ENCODE measurements at regions not wholly inside any gene's neighbourhood (a gene's known extent, or its start where the extent isn't known, plus 50 kb on each side); places are given as distances from the start of the nearest gene placed in this dataset.

DNA sequence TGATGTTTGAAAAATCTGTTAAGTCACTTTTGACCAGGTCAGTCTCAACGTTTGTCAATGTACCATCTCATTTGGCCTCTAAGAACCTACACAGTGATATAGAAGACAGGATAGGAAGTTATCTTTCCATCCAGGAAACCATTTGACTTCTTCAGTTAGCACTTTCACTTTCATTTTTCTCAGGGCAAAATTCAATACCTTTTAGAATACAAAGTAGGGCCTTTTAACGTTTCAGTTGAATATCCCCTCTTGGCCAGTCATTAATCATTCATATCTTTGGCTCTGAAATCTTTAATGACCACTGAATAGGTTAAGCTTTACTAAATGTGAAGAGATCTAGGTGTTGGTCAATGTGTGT lies 101.1 kb upstream of the GNAQ start:
- Histone ChIP-seq H3K4me2 (ENCODE audit: low read depth, low read length, poor library complexity, severe bottlenecking) (peak overlapping the region; percentile 92), H3K9me2 (replicated peaks; ENCODE audit: low read depth, low read length) (no peaks in the 10 kb centered on the region), H3K9me3 (ENCODE audit: insufficient read depth, low read depth, low read length) (no peaks in the 10 kb centered on the region), H2AFZ (ENCODE audit: low read length) (peak overlapping the region; percentile 100), H3K27me3 (ENCODE audit: insufficient read depth, low read length, poor library complexity, severe bottlenecking) (no peaks in the 10 kb centered on the region), H3K4me3 (ENCODE audit: low read length, poor library complexity, severe bottlenecking) (peak overlapping the region; percentile 70), H3K4me1 (ENCODE audit: insufficient read depth, low read length, poor library complexity, severe bottlenecking) (peaks cover 20% of the 10 kb centered on the region), H4K20me1 (ENCODE audit: insufficient read depth, low read length, poor library complexity, severe bottlenecking) (no peaks in the 10 kb centered on the region), H3K79me2 (ENCODE audit: insufficient read depth, low read length) (no peaks in the 10 kb centered on the region), H3K36me3 (ENCODE audit: insufficient read depth, low read length) (no peaks in the 10 kb centered on the region), H3F3A (ENCODE audit: low read depth) (no peaks in the 10 kb centered on the region), H3K9ac (ENCODE audit: low read depth, low read length, poor library complexity, severe bottlenecking) (peak overlapping the region; percentile 31)
- no peak for TF ChIP-seq EZH2phosphoT487 (IDR thresholded peaks at IDR 0.05; ENCODE audit: borderline replicate concordance)
- TF ChIP-seq, protein P1, sequence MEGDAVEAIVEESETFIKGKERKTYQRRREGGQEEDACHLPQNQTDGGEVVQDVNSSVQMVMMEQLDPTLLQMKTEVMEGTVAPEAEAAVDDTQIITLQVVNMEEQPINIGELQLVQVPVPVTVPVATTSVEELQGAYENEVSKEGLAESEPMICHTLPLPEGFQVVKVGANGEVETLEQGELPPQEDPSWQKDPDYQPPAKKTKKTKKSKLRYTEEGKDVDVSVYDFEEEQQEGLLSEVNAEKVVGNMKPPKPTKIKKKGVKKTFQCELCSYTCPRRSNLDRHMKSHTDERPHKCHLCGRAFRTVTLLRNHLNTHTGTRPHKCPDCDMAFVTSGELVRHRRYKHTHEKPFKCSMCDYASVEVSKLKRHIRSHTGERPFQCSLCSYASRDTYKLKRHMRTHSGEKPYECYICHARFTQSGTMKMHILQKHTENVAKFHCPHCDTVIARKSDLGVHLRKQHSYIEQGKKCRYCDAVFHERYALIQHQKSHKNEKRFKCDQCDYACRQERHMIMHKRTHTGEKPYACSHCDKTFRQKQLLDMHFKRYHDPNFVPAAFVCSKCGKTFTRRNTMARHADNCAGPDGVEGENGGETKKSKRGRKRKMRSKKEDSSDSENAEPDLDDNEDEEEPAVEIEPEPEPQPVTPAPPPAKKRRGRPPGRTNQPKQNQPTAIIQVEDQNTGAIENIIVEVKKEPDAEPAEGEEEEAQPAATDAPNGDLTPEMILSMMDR (conservative IDR thresholded peaks at IDR 0.05; ENCODE audit: low read length) = no peak

DNA sequence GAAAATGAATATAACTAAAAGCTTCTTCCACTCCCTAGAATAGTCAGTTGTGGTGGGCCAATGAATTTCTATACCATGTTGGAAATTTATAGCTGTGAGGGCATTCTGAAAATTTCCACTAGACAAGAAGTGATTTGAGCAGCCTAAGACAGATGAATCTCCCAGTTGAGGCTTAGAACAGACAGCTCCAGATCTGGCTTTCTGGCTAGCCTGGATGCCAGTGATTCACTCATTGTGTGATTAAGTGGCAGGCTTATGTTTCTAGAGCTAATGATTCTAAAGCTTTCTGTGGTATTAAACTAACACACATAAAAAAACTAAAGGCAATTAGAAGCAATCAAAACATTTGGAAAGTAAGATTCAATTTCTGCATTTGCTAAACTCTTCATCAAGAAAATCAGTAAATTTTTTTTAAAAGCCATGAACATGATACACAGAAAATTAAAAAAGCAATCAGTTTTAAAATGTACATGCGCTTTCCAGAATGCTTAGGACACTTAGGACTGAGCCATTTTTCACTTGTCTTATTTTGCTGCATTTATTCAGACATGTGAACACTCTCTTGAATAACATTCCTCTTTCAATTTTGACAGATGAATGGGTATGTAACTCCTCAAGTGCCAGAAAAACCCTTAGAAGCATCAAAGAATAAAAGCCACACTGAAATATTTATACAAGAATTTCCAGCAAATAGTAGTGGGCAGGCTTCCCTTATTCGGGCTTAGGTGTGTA lies 100.5 kb upstream of the GNAQ start:
- Histone ChIP-seq H2AFZ (ENCODE audit: low read length) (peak overlapping the region; percentile 100), H3K27me3 (ENCODE audit: insufficient read depth, low read length, poor library complexity, severe bottlenecking) (no peaks in the 10 kb centered on the region), H3K9me2 (replicated peaks; ENCODE audit: low read depth, low read length) (no peaks in the 10 kb centered on the region), H3K79me2 (ENCODE audit: insufficient read depth, low read length) (no peaks in the 10 kb centered on the region), H3K36me3 (ENCODE audit: insufficient read depth, low read length) (no peaks in the 10 kb centered on the region), H3F3A (ENCODE audit: low read depth) (no peaks in the 10 kb centered on the region), H3K4me2 (ENCODE audit: low read depth, low read length, poor library complexity, severe bottlenecking) (peak overlapping the region; percentile 92), H4K20me1 (ENCODE audit: insufficient read depth, low read length, poor library complexity, severe bottlenecking) (no peaks in the 10 kb centered on the region), H3K4me3 (ENCODE audit: low read length, poor library complexity, severe bottlenecking) (peak overlapping the region; percentile 70), H3K9ac (ENCODE audit: low read depth, low read length, poor library complexity, severe bottlenecking) (peak overlapping the region; percentile 31), H3K9me3 (ENCODE audit: insufficient read depth, low read depth, low read length) (no peaks in the 10 kb centered on the region), H3K4me1 (ENCODE audit: insufficient read depth, low read length, poor library complexity, severe bottlenecking) (peaks cover 20% of the 10 kb centered on the region)
- TF ChIP-seq, protein P1 (conservative IDR thresholded peaks at IDR 0.05; ENCODE audit: low read length) = no peak
- no peak for TF ChIP-seq EZH2phosphoT487 (IDR thresholded peaks at IDR 0.05; ENCODE audit: borderline replicate concordance)

DNA sequence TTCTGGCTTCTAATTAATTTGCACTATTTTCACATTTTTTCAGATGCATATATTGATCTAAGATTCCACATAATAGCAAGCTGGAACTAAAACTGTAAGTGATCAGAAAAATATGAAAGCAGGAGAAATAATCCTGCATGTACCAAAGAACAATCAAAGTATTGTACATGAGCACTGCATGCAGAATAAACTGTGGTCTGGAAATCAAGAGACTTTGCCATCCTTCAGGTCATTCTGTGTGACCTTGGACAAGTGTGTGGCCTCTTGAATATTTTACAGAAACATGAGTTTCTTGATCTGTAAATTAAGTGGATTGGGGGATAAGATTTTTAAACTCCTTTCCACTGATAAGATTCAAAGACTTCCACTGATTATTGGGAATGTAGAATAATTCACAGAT lies 99.2 kb upstream of the GNAQ start:
- Histone ChIP-seq H3K79me2 (ENCODE audit: insufficient read depth, low read length) (no peaks in the 10 kb centered on the region), H4K20me1 (ENCODE audit: insufficient read depth, low read length, poor library complexity, severe bottlenecking) (no peaks in the 10 kb centered on the region), H3K4me1 (ENCODE audit: insufficient read depth, low read length, poor library complexity, severe bottlenecking) (peaks cover 20% of the 10 kb centered on the region), H3K9ac (ENCODE audit: low read depth, low read length, poor library complexity, severe bottlenecking) (no peak overlapping the region), H3K9me3 (ENCODE audit: insufficient read depth, low read depth, low read length) (no peaks in the 10 kb centered on the region), H3K4me2 (ENCODE audit: low read depth, low read length, poor library complexity, severe bottlenecking) (no peak overlapping the region), H3F3A (ENCODE audit: low read depth) (no peaks in the 10 kb centered on the region), H2AFZ (ENCODE audit: low read length) (no peak overlapping the region), H3K9me2 (replicated peaks; ENCODE audit: low read depth, low read length) (no peaks in the 10 kb centered on the region), H3K27me3 (ENCODE audit: insufficient read depth, low read length, poor library complexity, severe bottlenecking) (no peaks in the 10 kb centered on the region), H3K36me3 (ENCODE audit: insufficient read depth, low read length) (no peaks in the 10 kb centered on the region), H3K4me3 (ENCODE audit: low read length, poor library complexity, severe bottlenecking) (no peak overlapping the region)
- TF ChIP-seq, protein P1 (conservative IDR thresholded peaks at IDR 0.05; ENCODE audit: low read length) = no peak
- TF ChIP-seq EZH2phosphoT487 (IDR thresholded peaks at IDR 0.05; ENCODE audit: borderline replicate concordance) = no peak

All from Loucy (cell line).